ENCODE measurements at regions not wholly inside any gene's neighbourhood (a gene's known extent, or its start where the extent isn't known, plus 50 kb on each side); places are given as distances from the start of the nearest gene placed in this dataset.

GRCh38 chr9:16986556-16986955, 116.1 kb upstream of the BNC2 start:
- Mint-ChIP-seq H3K9me3 (peaks cover 5% of the 10 kb centered on the region), H3K4me1 (ENCODE audit: low read depth) (no peaks in the 10 kb centered on the region), H3K4me3 (no peak overlapping the region), H3K36me3 (ENCODE audit: low read depth) (no peaks in the 10 kb centered on the region), H3K27ac (no peak overlapping the region), H3K27me3 (no peaks in the 10 kb centered on the region)
- no peaks in the 10 kb centered on the region for H3K4me1 ChIP-seq (ENCODE audit: insufficient read depth, low read length)
- no peak for ATAC-seq (ENCODE audit: poor library complexity)
- CTCF ChIA-PET, result no interaction called here
- intact Hi-C loops (cut with DNase I, micrococcal nuclease), result no loop called here
- no peaks in the 10 kb centered on the region for H3K27me3 ChIP-seq (ENCODE audit: control insufficient read depth in 1 of 2, insufficient read depth in 2 of 2, low read length in 2 of 2)
- peaks cover 0 to 10% of the 10 kb centered on the region in 2 experiments for H3K9me3 ChIP-seq (ENCODE audit: control insufficient read depth in 1 of 2, insufficient read depth in 1 of 2, low read length in 2 of 2)
- no peak overlapping the region for H3K4me3 ChIP-seq (ENCODE audit: low read length)
- POLR2A ChIA-PET, result no interaction called here
- no peaks in the 10 kb centered on the region for H3K36me3 ChIP-seq (ENCODE audit: insufficient read depth, low read length)
- no peak for DNase-seq
- TF ChIP-seq, protein P1, sequence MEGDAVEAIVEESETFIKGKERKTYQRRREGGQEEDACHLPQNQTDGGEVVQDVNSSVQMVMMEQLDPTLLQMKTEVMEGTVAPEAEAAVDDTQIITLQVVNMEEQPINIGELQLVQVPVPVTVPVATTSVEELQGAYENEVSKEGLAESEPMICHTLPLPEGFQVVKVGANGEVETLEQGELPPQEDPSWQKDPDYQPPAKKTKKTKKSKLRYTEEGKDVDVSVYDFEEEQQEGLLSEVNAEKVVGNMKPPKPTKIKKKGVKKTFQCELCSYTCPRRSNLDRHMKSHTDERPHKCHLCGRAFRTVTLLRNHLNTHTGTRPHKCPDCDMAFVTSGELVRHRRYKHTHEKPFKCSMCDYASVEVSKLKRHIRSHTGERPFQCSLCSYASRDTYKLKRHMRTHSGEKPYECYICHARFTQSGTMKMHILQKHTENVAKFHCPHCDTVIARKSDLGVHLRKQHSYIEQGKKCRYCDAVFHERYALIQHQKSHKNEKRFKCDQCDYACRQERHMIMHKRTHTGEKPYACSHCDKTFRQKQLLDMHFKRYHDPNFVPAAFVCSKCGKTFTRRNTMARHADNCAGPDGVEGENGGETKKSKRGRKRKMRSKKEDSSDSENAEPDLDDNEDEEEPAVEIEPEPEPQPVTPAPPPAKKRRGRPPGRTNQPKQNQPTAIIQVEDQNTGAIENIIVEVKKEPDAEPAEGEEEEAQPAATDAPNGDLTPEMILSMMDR (IDR thresholded peaks at IDR 0.05), result no peak
- H3K27ac ChIP-seq (ENCODE audit: low read depth in 1 of 2, low read length in 2 of 2), result no peak overlapping the region

- Histone ChIP-seq H3K36me3 (ENCODE audit: insufficient read depth, low read length) (no peaks in the 10 kb centered on the region), H3K27ac (ENCODE audit: low read depth in 1 of 2, low read length in 2 of 2) (no peak overlapping the region), H3K4me1 (ENCODE audit: insufficient read depth, low read length) (no peaks in the 10 kb centered on the region), H3K9me3 (ENCODE audit: control insufficient read depth in 1 of 2, insufficient read depth in 1 of 2, low read length in 2 of 2) (peaks cover 0 to 10% of the 10 kb centered on the region in 2 experiments), H3K4me3 (ENCODE audit: low read length) (no peak overlapping the region), H3K27me3 (ENCODE audit: control insufficient read depth in 1 of 2, insufficient read depth in 2 of 2, low read length in 2 of 2) (no peaks in the 10 kb centered on the region)
- intact Hi-C loops (cut with DNase I, micrococcal nuclease), result no loop called here
- ChIA-PET POLR2A (no interaction called here), CTCF (no interaction called here)
- ATAC-seq (ENCODE audit: poor library complexity) (no peak), DNase-seq (no peak)
- no peak overlapping the region for H3K27ac Mint-ChIP-seq
- no peaks in the 10 kb centered on the region for H3K27me3 Mint-ChIP-seq
- H3K9me3 Mint-ChIP-seq, result peaks cover 3% of the 10 kb centered on the region
- TF ChIP-seq, protein P1 (IDR thresholded peaks at IDR 0.05), result no peak
- no peak overlapping the region for H3K4me3 Mint-ChIP-seq
- no peaks in the 10 kb centered on the region for H3K4me1 Mint-ChIP-seq (ENCODE audit: low read depth)
- H3K36me3 Mint-ChIP-seq (ENCODE audit: low read depth), result no peaks in the 10 kb centered on the region
These were observed 115.3 kb upstream of the BNC2 start for GRCh38 chr9:16985559-16986348.

DNA sequence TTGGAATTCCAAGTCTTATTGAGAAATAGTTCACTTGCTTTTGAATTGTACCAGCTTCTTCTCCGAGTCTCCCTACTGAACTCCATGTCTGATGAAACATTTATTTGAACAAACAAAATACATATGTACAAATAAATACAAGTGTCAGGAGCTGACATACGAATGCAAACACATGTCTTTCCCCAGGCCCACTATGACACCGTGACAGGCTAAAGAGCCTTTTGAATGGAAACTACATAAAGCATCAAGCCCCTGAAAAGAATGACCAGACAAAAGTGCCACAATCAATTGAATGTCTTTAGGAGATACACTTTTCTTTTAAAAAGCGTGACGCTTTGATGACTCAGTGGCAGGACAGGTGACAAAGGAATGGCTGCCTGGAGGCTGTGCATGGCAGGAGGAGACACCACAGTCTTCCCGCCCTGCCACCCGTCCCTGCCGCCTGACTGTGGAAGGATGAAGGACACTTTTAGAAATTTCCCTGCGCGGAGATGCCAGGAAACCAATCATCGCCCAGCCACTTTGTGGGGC, 112.4 kb upstream of the BNC2 start:
- Mint-ChIP-seq H3K27ac (no peak overlapping the region), H3K36me3 (ENCODE audit: low read depth) (no peaks in the 10 kb centered on the region), H3K27me3 (no peaks in the 10 kb centered on the region), H3K9me3 (peaks cover 3% of the 10 kb centered on the region), H3K4me1 (ENCODE audit: low read depth) (no peaks in the 10 kb centered on the region), H3K4me3 (no peak overlapping the region)
- CTCF ChIA-PET, result no interaction called here
- Histone ChIP-seq H3K36me3 (ENCODE audit: insufficient read depth, low read length) (no peaks in the 10 kb centered on the region), H3K4me1 (ENCODE audit: insufficient read depth, low read length) (no peaks in the 10 kb centered on the region), H3K9me3 (ENCODE audit: control insufficient read depth in 1 of 2, insufficient read depth in 1 of 2, low read length in 2 of 2) (peaks cover 0 to 14% of the 10 kb centered on the region in 2 experiments), H3K4me3 (ENCODE audit: low read length) (no peak overlapping the region), H3K27me3 (ENCODE audit: control insufficient read depth in 1 of 2, insufficient read depth in 2 of 2, low read length in 2 of 2) (no peaks in the 10 kb centered on the region), H3K27ac (ENCODE audit: low read depth in 1 of 2, low read length in 2 of 2) (no peak overlapping the region)
- intact Hi-C loops (cut with DNase I, micrococcal nuclease), result no loop called here
- DNase-seq, result no peak
- POLR2A ChIA-PET, result no interaction called here
- TF ChIP-seq, protein P1 (IDR thresholded peaks at IDR 0.05), result no peak
- ATAC-seq (ENCODE audit: poor library complexity), result no peak
